ENCODE measurements at regions not wholly inside any gene's neighbourhood (a gene's known extent, or its start where the extent isn't known, plus 50 kb on each side); places are given as distances from the start of the nearest gene placed in this dataset.

DNA sequence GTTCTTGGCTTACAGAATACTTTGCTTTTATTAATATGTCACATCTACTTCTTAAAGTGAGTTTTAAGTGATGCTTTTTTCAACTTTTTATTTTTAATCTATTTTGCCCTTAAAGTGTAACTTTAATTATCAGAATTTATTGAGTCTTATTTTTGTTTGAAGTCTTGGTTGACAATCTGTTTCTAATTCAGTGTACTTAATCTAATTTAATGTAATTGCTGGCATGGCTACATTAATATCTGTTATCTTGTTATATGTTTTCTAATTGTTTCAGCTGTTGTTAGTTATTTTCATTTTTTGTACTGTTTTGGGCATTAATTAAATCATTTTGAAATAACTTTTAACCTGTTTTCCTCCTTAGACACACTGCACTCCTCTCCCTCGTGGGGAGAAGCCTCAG, 558.7 kb upstream of the EYS start:
- intact Hi-C loops (cut with micrococcal nuclease) = no loop called here
- Histone ChIP-seq H2AFZ (ENCODE audit: low read depth, low read length) (no peak overlapping the region), H3K27me3 (ENCODE audit: control insufficient read depth in 2 of 2, insufficient read depth in 2 of 2, low read length in 2 of 2) (no peaks in the 10 kb centered on the region), H3K4me2 (ENCODE audit: insufficient read depth, low read length) (no peak overlapping the region), H3K79me2 (ENCODE audit: control insufficient read depth, insufficient read depth, low read length) (no peaks in the 10 kb centered on the region), H3K9ac (ENCODE audit: insufficient read depth in 1 of 2, low read depth in 2 of 2, low read length in 2 of 2) (no peak overlapping the region), H4K20me1 (replicated peaks; ENCODE audit: control insufficient read depth, insufficient read depth, low read length) (no peaks in the 10 kb centered on the region), H3K4me1 (replicated peaks in 1 of 2; ENCODE audit: control insufficient read depth in 2 of 2, insufficient read depth in 2 of 2, low read length in 2 of 2) (no peaks in the 10 kb centered on the region), H3K4me3 (no peak overlapping the region), H3K27ac (ENCODE audit: extremely low read depth, low read depth, low read length) (no peak overlapping the region), H3K9me1 (ENCODE audit: control insufficient read depth, insufficient read depth, low read length) (no peaks in the 10 kb centered on the region), H3K36me3 (ENCODE audit: control insufficient read depth, insufficient read depth, low read length) (no peaks in the 10 kb centered on the region), H3K9me3 (replicated peaks; ENCODE audit: control insufficient read depth, insufficient read depth, low read depth, low read length) (no peaks in the 10 kb centered on the region)
- DNase-seq (ENCODE audit: extremely low read depth in 1 of 4, low spot score in 3 of 4) (no peak), ATAC-seq (no peak), FAIRE-seq (no peak)
- TF ChIP-seq POLR2AphosphoS2 (IDR thresholded peaks at IDR 0.05; ENCODE audit: low read length) (no peak), SRSF1 (IDR thresholded peaks at IDR 0.05; ENCODE audit: low read depth, low read length) (no peak), DDX20 (tag; IDR thresholded peaks at IDR 0.05; ENCODE audit: low read depth) (no peak)
- in situ Hi-C loops (cut with MboI) = no loop called here
- ChIA-PET CTCF (ENCODE audit: low intra/inter-chr PET ratio) (no interaction called here), POLR2A (no interaction called here)
- WGBS (ENCODE audit: insufficient coverage, low coverage, missing lambda C conversion rate) = 0% methylated on average over 1 of the region's 1 CpG
- no TSS peak for BruUV-seq (replicated peaks)

DNA sequence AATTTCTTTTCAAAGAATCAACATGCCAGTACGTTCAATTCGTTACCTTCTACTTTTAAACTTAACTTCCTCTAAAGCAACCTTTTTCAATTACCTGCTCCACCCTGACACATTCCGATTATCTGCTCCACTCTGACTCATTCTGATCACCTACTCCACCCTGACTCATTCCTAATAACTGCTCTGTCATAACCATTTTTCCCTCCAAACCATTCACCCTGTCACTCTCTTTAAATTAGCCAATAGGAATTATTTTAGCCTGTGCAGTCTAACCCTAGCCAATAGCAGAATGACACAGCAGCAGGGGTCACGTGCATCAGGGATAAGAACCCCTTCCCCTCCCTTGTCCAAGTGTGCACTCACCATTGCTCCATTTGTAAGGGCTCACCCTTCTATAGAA, 557.4 kb upstream of the EYS start:
- 0% methylated on average over 4 of the region's 4 CpGs for WGBS (ENCODE audit: insufficient coverage, low coverage, missing lambda C conversion rate)
- FAIRE-seq = no peak

More for the DNA sequence above, 557.4 kb upstream of the EYS start:
- Histone ChIP-seq H3K27me3 (ENCODE audit: control insufficient read depth in 2 of 2, insufficient read depth in 2 of 2, low read length in 2 of 2) (no peaks in the 10 kb centered on the region), H3K9me3 (replicated peaks; ENCODE audit: control insufficient read depth, insufficient read depth, low read depth, low read length) (no peaks in the 10 kb centered on the region), H3K79me2 (ENCODE audit: control insufficient read depth, insufficient read depth, low read length) (no peaks in the 10 kb centered on the region), H3K27ac (ENCODE audit: extremely low read depth, low read depth, low read length) (no peak overlapping the region), H3K4me2 (ENCODE audit: insufficient read depth, low read length) (no peak overlapping the region), H3K9ac (ENCODE audit: insufficient read depth in 1 of 2, low read depth in 2 of 2, low read length in 2 of 2) (no peak overlapping the region), H3K9me1 (ENCODE audit: control insufficient read depth, insufficient read depth, low read length) (no peaks in the 10 kb centered on the region), H3K4me1 (replicated peaks in 1 of 2; ENCODE audit: control insufficient read depth in 2 of 2, insufficient read depth in 2 of 2, low read length in 2 of 2) (no peaks in the 10 kb centered on the region), H3K36me3 (ENCODE audit: control insufficient read depth, insufficient read depth, low read length) (no peaks in the 10 kb centered on the region), H2AFZ (ENCODE audit: low read depth, low read length) (no peak overlapping the region), H4K20me1 (replicated peaks; ENCODE audit: control insufficient read depth, insufficient read depth, low read length) (no peaks in the 10 kb centered on the region), H3K4me3 (no peak overlapping the region)
- TF ChIP-seq XRCC3 (IDR thresholded peaks at IDR 0.05) (no peak), ZNF41 (CRISPR knock-in tag; conservative IDR thresholded peaks at IDR 0.05) (no peak), ZNF445 (CRISPR knock-in tag; IDR thresholded peaks at IDR 0.05; ENCODE audit: low read depth) (no peak), FOXM1 (IDR thresholded peaks at IDR 0.05; ENCODE audit: low read depth) (no peak), FOXM1 (CRISPR knock-in tag; IDR thresholded peaks at IDR 0.05; ENCODE audit: low read depth) (no peak), FOXK1 (CRISPR knock-in tag; IDR thresholded peaks at IDR 0.05; ENCODE audit: borderline replicate concordance) (no peak), SMAD1 (IDR thresholded peaks at IDR 0.05; ENCODE audit: low read depth, low read length, partially characterized antibody) (no peak), MAFG (tag; conservative IDR thresholded peaks at IDR 0.05) (no peak), FOXJ3 (CRISPR knock-in tag; IDR thresholded peaks at IDR 0.05) (no peak), ZNF311 (CRISPR knock-in tag; IDR thresholded peaks at IDR 0.05) (no peak)
- TF ChIP-seq, protein P1, sequence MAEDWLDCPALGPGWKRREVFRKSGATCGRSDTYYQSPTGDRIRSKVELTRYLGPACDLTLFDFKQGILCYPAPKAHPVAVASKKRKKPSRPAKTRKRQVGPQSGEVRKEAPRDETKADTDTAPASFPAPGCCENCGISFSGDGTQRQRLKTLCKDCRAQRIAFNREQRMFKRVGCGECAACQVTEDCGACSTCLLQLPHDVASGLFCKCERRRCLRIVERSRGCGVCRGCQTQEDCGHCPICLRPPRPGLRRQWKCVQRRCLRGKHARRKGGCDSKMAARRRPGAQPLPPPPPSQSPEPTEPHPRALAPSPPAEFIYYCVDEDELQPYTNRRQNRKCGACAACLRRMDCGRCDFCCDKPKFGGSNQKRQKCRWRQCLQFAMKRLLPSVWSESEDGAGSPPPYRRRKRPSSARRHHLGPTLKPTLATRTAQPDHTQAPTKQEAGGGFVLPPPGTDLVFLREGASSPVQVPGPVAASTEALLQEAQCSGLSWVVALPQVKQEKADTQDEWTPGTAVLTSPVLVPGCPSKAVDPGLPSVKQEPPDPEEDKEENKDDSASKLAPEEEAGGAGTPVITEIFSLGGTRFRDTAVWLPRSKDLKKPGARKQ (CRISPR knock-in tag; IDR thresholded peaks at IDR 0.05) = no peak
- TF ChIP-seq, protein P2, sequence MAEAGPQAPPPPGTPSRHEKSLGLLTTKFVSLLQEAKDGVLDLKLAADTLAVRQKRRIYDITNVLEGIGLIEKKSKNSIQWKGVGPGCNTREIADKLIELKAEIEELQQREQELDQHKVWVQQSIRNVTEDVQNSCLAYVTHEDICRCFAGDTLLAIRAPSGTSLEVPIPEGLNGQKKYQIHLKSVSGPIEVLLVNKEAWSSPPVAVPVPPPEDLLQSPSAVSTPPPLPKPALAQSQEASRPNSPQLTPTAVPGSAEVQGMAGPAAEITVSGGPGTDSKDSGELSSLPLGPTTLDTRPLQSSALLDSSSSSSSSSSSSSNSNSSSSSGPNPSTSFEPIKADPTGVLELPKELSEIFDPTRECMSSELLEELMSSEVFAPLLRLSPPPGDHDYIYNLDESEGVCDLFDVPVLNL (CRISPR knock-in tag; IDR thresholded peaks at IDR 0.05; ENCODE audit: low read depth) = no peak
- in situ Hi-C loops (cut with MboI) = no loop called here
- ATAC-seq (no peak), DNase-seq (ENCODE audit: extremely low read depth in 1 of 4, low spot score in 3 of 4) (no peak)
- ChIA-PET CTCF (ENCODE audit: low intra/inter-chr PET ratio) (no interaction called here), POLR2A (no interaction called here)
- no TSS peak for BruUV-seq (replicated peaks)
- intact Hi-C loops (cut with micrococcal nuclease) = no loop called here

All from K562 (cell line).